ENCODE measurements at regions not wholly inside any gene's neighbourhood (a gene's known extent, or its start where the extent isn't known, plus 50 kb on each side); places are given as distances from the start of the nearest gene placed in this dataset.

GRCh38 chr7:35536396-35536826 lies 158.5 kb downstream of the HERPUD2 start:
- DNase-seq (ENCODE audit: low read depth) = no peak

- DNase-seq (ENCODE audit: low read depth) = no peak
Observed at GRCh38 chr7:35533902-35534301, 161.0 kb downstream of the HERPUD2 start.

- no peak for DNase-seq (ENCODE audit: low read depth)
Observed at GRCh38 chr7:35530124-35531109, 164.5 kb downstream of the HERPUD2 start.

GRCh38 chr7:35529713-35530112 lies 165.2 kb downstream of the HERPUD2 start:
- no peak for DNase-seq (ENCODE audit: low read depth)

GRCh38 chr7:35528381-35528977 lies 166.5 kb downstream of the HERPUD2 start:
- no peak for DNase-seq (ENCODE audit: low read depth)

- DNase-seq (ENCODE audit: low read depth) = no peak
Observed at GRCh38 chr7:35526645-35527044, 168.3 kb downstream of the HERPUD2 start.

- DNase-seq (ENCODE audit: low read depth) = no peak
Observed at GRCh38 chr7:35524112-35524804, 170.7 kb downstream of the HERPUD2 start.

GRCh38 chr7:35523292-35523691 lies 171.6 kb downstream of the HERPUD2 start:
- DNase-seq (ENCODE audit: low read depth) = no peak

- DNase-seq (ENCODE audit: low read depth) = no peak
Observed at GRCh38 chr7:35522697-35523096, 172.2 kb downstream of the HERPUD2 start.

GRCh38 chr7:35521941-35522340 lies 173.0 kb downstream of the HERPUD2 start:
- no peak for DNase-seq (ENCODE audit: low read depth)

- no peak for DNase-seq (ENCODE audit: low read depth)
Observed at GRCh38 chr7:35520810-35521625, 173.9 kb downstream of the HERPUD2 start.

GRCh38 chr7:35519971-35520809 lies 174.7 kb downstream of the HERPUD2 start:
- no peak for DNase-seq (ENCODE audit: low read depth)

- no peak for DNase-seq (ENCODE audit: low read depth)
Observed at GRCh38 chr7:35518767-35519166, 176.2 kb downstream of the HERPUD2 start.

GRCh38 chr7:35516498-35516897 lies 178.4 kb downstream of the HERPUD2 start:
- DNase-seq (ENCODE audit: low read depth) = no peak

- DNase-seq (ENCODE audit: low read depth) = no peak
Observed at GRCh38 chr7:35513828-35514227, 181.1 kb downstream of the HERPUD2 start.

GRCh38 chr7:35513195-35513594 lies 181.7 kb downstream of the HERPUD2 start:
- no peak for DNase-seq (ENCODE audit: low read depth)

GRCh38 chr7:35512716-35513115 lies 182.2 kb downstream of the HERPUD2 start:
- no peak for DNase-seq (ENCODE audit: low read depth)

GRCh38 chr7:35508623-35509400 lies 186.1 kb downstream of the HERPUD2 start:
- DNase-seq (ENCODE audit: low read depth) = no peak

- no peak for DNase-seq (ENCODE audit: low read depth)
Observed at GRCh38 chr7:35505066-35505465, 189.9 kb downstream of the HERPUD2 start.

- no peak for DNase-seq (ENCODE audit: low read depth)
Observed at GRCh38 chr7:35504365-35504764, 190.6 kb downstream of the HERPUD2 start.
